Breast epithelium (tissue), 3 donors: ENCODE measurements at regions not wholly inside any gene's neighbourhood (a gene's known extent, or its start where the extent isn't known, plus 50 kb on each side); places are given as distances from the start of the nearest gene placed in this dataset.

Source experiments
- POLR2A ChIP-seq: fragments of 450-650 bp; IDR thresholded peaks from one replicate; pipeline ENCODE4 v1.6.1; 2016; ENCODE audit warnings: antibody characterized with exemption, mild to moderate bottlenecking, moderate library complexity
- POLR2AphosphoS5 ChIP-seq, 3 donors: sonication (generic); formaldehyde crosslinking; IDR thresholded peaks; one replicate each; pipeline ENCODE4 v1.6.1; 2017; ENCODE audit warnings: antibody characterized with exemption in 3 of 3
- TF ChIP-seq, protein P1 (sequence below), 3 donors: fragments of 450-650 bp; IDR thresholded peaks; one replicate each; pipeline ENCODE4 v1.5.1; 2016 to 2017; ENCODE audit warnings: antibody characterized with exemption in 3 of 3, mild to moderate bottlenecking in 3 of 3, moderate library complexity in 3 of 3

DNA sequence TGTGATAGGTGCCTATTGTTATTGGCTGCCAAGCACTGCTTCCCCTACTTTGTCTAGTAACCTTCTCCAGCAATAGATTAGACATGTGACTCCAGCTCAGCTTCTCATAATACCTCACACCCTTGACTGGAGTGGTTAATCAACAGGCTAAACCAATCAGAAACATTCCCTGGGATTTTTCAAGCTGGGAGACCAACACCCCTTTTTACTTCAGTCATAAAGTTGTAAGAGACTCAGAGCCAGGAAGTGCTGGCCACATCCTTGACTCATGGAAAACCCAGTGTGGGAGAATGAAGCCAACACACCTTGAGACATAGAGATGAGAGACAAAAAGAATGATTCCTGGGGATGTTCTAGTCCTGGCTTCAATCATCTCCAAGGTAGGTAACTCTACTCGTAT lies 62.6 kb upstream of the HECTD2 start:
- no peak for TF ChIP-seq POLR2A
- TF ChIP-seq, protein P1, sequence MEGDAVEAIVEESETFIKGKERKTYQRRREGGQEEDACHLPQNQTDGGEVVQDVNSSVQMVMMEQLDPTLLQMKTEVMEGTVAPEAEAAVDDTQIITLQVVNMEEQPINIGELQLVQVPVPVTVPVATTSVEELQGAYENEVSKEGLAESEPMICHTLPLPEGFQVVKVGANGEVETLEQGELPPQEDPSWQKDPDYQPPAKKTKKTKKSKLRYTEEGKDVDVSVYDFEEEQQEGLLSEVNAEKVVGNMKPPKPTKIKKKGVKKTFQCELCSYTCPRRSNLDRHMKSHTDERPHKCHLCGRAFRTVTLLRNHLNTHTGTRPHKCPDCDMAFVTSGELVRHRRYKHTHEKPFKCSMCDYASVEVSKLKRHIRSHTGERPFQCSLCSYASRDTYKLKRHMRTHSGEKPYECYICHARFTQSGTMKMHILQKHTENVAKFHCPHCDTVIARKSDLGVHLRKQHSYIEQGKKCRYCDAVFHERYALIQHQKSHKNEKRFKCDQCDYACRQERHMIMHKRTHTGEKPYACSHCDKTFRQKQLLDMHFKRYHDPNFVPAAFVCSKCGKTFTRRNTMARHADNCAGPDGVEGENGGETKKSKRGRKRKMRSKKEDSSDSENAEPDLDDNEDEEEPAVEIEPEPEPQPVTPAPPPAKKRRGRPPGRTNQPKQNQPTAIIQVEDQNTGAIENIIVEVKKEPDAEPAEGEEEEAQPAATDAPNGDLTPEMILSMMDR (IDR thresholded peaks at IDR 0.05): no peak
- TF ChIP-seq POLR2AphosphoS5 (IDR thresholded peaks at IDR 0.05): no peak
